ENCODE measurements at regions not wholly inside any gene's neighbourhood (a gene's known extent, or its start where the extent isn't known, plus 50 kb on each side); places are given as distances from the start of the nearest gene placed in this dataset.

- TF ChIP-seq POLR2AphosphoS5 (IDR thresholded peaks at IDR 0.05) (no peak), CTCF (IDR thresholded peaks at IDR 0.05) (no peak)
These were observed 88.7 kb upstream of the FRMD1 start for GRCh38 chr6:168167431-168168315.
